GM12874 (cell line): ENCODE measurements at regions not wholly inside any gene's neighbourhood (a gene's known extent, or its start where the extent isn't known, plus 50 kb on each side); places are given as distances from the start of the nearest gene placed in this dataset.

Source experiments
- TF ChIP-seq, protein P1 (sequence below): IDR thresholded peaks from 2 replicates; pipeline ENCODE4 v1.5.1; 2011; ENCODE audit warnings: low read depth, mild to moderate bottlenecking, control low read depth, low read length, moderate library complexity; ENCODE audit not compliant: insufficient read depth

DNA sequence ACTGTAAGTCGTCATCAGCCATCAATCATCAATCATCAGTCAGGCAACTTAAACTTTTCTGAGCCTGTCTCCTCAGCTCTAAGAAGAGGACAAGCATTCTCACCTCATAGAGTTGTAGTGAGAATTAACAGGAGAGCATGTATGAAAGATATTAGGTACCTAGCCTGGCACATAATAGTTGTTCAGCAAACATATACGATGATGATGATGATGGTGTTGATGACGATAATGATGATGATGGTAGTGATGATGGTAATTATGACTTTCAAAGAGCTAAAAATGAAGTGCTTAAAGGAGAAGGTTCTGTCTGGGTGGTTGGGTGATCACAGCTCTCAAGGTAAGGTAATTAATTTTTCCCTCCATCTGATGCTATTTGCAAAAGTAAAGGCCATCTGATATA is 55.1 kb upstream of the ADRB1 start:
- TF ChIP-seq, protein P1, sequence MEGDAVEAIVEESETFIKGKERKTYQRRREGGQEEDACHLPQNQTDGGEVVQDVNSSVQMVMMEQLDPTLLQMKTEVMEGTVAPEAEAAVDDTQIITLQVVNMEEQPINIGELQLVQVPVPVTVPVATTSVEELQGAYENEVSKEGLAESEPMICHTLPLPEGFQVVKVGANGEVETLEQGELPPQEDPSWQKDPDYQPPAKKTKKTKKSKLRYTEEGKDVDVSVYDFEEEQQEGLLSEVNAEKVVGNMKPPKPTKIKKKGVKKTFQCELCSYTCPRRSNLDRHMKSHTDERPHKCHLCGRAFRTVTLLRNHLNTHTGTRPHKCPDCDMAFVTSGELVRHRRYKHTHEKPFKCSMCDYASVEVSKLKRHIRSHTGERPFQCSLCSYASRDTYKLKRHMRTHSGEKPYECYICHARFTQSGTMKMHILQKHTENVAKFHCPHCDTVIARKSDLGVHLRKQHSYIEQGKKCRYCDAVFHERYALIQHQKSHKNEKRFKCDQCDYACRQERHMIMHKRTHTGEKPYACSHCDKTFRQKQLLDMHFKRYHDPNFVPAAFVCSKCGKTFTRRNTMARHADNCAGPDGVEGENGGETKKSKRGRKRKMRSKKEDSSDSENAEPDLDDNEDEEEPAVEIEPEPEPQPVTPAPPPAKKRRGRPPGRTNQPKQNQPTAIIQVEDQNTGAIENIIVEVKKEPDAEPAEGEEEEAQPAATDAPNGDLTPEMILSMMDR = no peak

DNA sequence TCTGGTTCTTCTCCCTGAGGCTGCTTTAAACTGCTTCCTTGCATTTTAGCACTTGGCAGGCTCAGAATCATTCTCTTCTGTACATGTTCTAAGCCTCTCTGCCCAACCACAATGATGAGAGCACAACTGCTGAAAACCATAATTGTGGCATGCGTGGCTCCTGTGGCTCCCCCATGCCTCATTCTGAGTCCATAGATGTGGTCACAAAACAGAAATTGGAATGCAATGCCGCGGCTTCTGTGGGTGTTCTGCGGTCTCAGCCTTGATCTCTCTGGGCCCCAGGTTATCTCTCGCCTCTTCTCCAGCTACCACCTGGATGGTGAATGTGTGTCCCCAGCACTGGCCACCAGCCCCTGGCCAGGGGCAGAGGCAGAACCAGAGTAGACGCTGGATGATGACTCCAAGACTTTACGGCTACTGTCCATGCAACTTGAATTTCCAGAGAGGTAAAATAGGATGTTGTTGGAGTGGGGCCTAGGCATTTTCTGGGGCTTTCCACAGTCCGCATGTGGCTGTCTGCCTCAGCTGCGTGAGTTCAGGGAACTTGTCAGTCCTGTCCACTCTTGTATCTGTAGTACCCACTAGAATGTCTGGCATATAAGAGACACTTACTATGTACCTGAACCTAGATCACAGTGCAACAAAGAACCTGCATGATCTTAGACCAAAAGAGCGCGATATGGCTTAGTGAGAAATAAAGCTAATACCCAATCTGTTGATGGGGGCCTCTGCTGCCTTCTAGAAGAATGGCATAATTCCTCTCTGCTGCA is 52.4 kb upstream of the ADRB1 start:
- TF ChIP-seq, protein P1 = no peak

DNA sequence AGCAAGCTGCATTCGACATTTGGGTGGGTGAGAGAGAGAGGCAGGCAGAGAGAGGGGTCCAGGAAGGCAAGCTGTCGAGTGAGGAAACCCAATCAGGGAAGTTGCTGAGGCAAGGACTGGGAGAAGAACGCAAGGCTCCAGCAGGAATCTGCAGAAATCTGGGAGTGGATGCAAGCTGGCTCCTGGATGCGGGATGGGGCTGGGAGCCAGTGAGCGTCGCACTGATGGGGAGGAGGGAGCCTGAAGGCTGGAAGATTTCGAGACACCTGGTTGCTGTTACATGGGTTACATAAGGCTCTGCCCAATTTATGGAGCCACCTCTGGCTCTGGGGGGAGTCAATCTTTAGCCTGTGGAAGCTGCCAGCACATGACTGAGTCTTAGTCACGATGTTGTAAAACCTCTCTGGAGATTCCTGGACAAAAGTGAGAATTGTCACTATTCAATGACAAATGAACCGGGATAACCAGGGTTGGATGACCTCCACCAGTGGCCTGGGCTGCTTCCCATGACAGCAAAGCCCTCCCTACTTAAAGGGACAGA is 51.1 kb upstream of the ADRB1 start:
- TF ChIP-seq, protein P1 = no peak

DNA sequence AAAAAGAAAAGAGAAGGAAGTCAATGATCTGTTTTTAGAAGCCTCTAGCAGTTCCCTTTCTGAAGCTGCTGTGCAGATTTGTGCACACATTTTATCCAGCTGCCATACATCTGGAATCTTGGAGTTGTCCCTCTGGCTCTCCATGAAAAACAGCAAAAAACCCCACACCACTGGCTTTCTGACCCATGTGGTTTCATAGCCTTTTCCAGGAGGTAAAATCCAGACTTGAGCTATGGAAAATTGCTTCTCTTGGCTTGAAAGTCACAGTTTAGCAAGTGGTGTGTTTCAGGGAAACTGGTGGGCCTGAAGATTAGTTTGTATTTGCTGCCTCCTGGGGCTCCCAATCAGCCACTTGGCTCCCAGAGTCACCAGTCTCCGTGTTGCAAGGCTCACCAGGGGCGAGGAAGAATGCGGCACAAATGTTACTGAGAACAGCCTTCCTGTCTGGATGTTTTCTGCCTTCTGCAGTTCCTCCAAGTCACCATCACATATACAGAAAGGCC is 50.1 kb upstream of the ADRB1 start:
- TF ChIP-seq, protein P1 = no peak
